ENCODE measurements at regions not wholly inside any gene's neighbourhood (a gene's known extent, or its start where the extent isn't known, plus 50 kb on each side); places are given as distances from the start of the nearest gene placed in this dataset.

DNA sequence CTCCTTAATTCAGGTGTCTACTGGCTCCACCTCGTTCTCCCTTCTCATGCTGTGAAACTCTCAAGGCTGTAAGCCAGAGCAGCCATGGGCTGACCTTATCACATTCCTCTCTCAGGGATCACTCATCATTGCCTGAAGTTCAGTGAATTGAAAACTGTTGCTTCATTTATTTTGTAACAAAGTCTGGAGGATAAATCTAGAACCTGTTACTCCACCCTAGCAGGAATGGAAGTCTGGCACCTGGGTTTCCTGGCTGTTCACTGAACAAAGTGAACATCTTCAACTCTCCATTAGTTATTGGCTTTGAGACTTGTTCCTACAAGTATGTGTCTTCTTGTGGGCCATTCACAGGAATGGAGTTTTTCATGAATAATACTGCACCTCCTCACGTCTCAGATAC is 584.1 kb downstream of the PTPRU start:
- TF ChIP-seq, protein P1, sequence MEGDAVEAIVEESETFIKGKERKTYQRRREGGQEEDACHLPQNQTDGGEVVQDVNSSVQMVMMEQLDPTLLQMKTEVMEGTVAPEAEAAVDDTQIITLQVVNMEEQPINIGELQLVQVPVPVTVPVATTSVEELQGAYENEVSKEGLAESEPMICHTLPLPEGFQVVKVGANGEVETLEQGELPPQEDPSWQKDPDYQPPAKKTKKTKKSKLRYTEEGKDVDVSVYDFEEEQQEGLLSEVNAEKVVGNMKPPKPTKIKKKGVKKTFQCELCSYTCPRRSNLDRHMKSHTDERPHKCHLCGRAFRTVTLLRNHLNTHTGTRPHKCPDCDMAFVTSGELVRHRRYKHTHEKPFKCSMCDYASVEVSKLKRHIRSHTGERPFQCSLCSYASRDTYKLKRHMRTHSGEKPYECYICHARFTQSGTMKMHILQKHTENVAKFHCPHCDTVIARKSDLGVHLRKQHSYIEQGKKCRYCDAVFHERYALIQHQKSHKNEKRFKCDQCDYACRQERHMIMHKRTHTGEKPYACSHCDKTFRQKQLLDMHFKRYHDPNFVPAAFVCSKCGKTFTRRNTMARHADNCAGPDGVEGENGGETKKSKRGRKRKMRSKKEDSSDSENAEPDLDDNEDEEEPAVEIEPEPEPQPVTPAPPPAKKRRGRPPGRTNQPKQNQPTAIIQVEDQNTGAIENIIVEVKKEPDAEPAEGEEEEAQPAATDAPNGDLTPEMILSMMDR (IDR thresholded peaks at IDR 0.05 in 8 of 11, conservative IDR thresholded peaks at IDR 0.05 in 3 of 11) = no peak
- TF ChIP-seq POLR2A (IDR thresholded peaks at IDR 0.05) = no peak

All from spleen (tissue), 7 donors.